ENCODE measurements at regions not wholly inside any gene's neighbourhood (a gene's known extent, or its start where the extent isn't known, plus 50 kb on each side); places are given as distances from the start of the nearest gene placed in this dataset.
"Not testable (repeated sequence)": the region's sequence is repeated elsewhere in the genome, so short reads cannot be mapped to it uniquely, and the experiment has no call there.

GRCh38 chr5:72636565-72636964 lies 129.4 kb upstream of the ZNF366 start:
- TF ChIP-seq POLR2A (IDR thresholded peaks at IDR 0.05; ENCODE audit: low read depth); POLR2AphosphoS5 (IDR thresholded peaks at IDR 0.05); EP300 (IDR thresholded peaks at IDR 0.05): not testable (repeated sequence)
- TF ChIP-seq, protein P1, sequence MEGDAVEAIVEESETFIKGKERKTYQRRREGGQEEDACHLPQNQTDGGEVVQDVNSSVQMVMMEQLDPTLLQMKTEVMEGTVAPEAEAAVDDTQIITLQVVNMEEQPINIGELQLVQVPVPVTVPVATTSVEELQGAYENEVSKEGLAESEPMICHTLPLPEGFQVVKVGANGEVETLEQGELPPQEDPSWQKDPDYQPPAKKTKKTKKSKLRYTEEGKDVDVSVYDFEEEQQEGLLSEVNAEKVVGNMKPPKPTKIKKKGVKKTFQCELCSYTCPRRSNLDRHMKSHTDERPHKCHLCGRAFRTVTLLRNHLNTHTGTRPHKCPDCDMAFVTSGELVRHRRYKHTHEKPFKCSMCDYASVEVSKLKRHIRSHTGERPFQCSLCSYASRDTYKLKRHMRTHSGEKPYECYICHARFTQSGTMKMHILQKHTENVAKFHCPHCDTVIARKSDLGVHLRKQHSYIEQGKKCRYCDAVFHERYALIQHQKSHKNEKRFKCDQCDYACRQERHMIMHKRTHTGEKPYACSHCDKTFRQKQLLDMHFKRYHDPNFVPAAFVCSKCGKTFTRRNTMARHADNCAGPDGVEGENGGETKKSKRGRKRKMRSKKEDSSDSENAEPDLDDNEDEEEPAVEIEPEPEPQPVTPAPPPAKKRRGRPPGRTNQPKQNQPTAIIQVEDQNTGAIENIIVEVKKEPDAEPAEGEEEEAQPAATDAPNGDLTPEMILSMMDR (IDR thresholded peaks at IDR 0.05), result not testable (repeated sequence)

Measured in esophagus muscularis mucosa (tissue), 4 donors.